ENCODE measurements at regions not wholly inside any gene's neighbourhood (a gene's known extent, or its start where the extent isn't known, plus 50 kb on each side); places are given as distances from the start of the nearest gene placed in this dataset.

DNA sequence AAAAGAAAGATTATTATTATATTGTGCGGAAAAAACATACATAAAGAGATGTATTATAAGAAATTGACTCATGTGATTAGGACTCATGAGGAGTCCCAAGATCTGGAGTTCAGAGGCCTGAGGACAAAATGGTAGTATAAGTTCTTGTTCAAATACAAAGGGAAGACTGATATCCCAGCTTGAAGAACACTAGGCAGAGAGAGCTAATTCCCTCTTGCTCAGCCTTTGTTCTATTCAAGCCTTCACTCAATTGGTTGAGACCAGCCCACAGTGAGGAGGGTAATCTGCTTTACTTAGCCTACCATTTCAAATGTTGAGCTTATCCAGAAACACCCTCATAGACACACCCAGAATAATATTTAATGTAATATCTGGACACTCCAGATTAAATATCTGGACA lies 1683.8 kb downstream of the REEP3 start:
- DNase-seq (ENCODE audit: low read depth in 2 of 2): no peak
- H3K4me3 ChIP-seq (replicated peaks in 1 of 2; ENCODE audit: low read depth in 2 of 2, low read length in 2 of 2): no peak overlapping the region
- TF ChIP-seq CTCF (IDR thresholded peaks at IDR 0.05; ENCODE audit: low read depth, low read length): no peak

DNA sequence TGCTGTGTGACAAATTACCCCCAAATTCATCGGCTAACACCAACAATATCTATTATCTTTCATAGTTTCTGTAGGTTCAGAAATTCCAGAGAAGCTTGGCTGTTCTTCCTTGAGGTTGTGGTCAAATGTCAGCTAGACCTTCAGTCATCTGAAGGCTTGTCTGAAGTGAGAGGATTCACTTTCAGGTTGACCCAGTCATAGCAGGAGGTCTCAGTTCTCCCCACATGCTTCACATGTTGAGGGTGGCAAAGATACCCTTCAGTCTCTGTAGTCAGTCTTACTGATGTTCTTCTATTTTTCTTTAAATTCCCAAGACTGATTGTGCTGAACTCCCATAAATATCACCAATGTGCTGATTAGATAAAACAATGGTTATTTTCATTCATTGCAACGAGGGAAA lies 1692.0 kb downstream of the REEP3 start:
- H3K4me3 ChIP-seq (replicated peaks in 1 of 2; ENCODE audit: low read depth in 2 of 2, low read length in 2 of 2): no peak overlapping the region
- no peak for DNase-seq (ENCODE audit: low read depth in 2 of 2)
- no peak for TF ChIP-seq CTCF (IDR thresholded peaks at IDR 0.05; ENCODE audit: low read depth, low read length)

DNA sequence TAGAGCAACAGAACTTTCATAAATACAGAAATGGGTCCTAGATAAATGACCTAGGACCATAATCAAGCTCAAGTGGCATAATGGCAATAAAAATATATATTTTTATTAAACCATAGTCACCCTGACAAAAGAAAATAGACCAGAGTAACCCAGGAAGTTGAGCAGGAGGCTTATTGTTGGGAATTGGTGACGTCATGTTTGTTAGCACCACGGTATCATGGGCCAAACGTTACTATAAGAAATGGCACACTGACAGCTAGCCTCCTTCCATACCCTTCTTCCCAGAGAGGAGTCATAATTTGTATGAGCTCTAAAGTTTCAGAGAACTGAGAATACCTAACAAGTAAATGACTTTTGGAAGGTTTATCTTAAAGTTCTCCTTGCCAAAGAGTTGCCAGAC lies 1698.2 kb downstream of the REEP3 start:
- no peak for DNase-seq (ENCODE audit: low read depth in 2 of 2)
- no peak for TF ChIP-seq CTCF (IDR thresholded peaks at IDR 0.05; ENCODE audit: low read depth, low read length)
- H3K4me3 ChIP-seq (replicated peaks in 1 of 2; ENCODE audit: low read depth in 2 of 2, low read length in 2 of 2): no peak overlapping the region

DNA sequence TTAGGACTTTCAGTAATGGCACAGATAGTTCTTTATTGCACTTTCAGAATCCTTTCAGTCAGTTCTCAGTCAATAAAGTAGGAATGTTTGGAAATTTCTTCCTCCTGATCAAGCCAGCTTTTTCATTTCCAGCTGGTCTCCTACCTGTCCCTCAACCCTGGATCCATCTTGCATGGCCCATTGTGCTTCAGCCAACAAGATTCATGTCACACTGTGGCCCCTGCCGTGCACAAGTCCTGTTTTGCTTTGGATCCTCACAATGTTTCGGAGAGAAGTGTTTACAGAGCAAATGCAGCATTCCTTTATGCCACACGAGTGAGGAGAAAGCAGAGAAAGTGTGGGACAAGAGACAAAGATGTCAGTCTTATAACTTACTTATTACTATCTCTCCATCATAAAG lies 1694.7 kb upstream of the LRRTM3 start:
- no peak for TF ChIP-seq CTCF (IDR thresholded peaks at IDR 0.05; ENCODE audit: low read depth, low read length)
- DNase-seq (ENCODE audit: low read depth in 2 of 2): no peak
- H3K4me3 ChIP-seq (replicated peaks in 1 of 2; ENCODE audit: low read depth in 2 of 2, low read length in 2 of 2): no peak overlapping the region

DNA sequence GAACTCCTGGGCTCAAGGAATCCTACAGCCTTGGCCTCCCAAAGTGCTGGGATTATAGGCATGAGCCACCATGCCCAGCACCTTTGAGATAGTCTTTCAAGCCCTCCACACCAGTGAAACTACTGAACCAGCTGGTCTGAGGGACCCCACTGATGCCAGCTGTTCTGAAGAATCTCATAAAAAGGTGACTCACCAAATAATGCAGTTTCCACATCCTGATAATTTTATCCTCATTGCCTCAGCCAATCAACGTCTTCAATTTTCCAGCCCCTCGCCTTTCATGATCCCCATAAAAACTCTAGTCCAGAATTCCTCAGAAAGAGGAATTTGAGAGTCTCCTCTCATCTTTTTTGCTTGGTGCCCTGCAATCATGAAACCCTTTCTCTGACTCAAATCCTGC lies 1691.6 kb upstream of the LRRTM3 start:
- DNase-seq (ENCODE audit: low read depth in 2 of 2): no peak
- H3K4me3 ChIP-seq (replicated peaks in 1 of 2; ENCODE audit: low read depth in 2 of 2, low read length in 2 of 2): no peak overlapping the region
- TF ChIP-seq CTCF (IDR thresholded peaks at IDR 0.05; ENCODE audit: low read depth, low read length): no peak

DNA sequence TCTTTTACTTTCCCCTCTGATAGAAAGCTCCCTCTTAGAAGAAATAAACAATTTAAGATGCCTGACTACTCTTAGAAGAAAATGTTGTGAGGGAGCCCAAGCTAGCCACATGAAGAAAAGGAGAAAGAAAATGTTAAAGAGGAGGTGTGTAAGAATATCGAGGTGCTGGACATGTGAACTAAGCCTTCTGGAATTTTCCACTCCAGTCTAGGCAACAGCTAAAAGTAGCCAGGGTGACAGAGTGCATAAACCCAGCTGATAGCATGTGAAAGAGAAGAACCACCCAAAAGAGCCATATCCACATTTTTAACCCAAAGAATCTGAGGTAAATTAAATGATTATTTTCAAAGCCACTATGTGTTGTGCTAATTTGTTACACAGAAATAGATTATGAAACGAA lies 1690.6 kb upstream of the LRRTM3 start:
- TF ChIP-seq CTCF (IDR thresholded peaks at IDR 0.05; ENCODE audit: low read depth, low read length): no peak
- DNase-seq (ENCODE audit: low read depth in 2 of 2): no peak
- no peak overlapping the region for H3K4me3 ChIP-seq (replicated peaks in 1 of 2; ENCODE audit: low read depth in 2 of 2, low read length in 2 of 2)

GRCh38 chr10:65235846-65236245 lies 1690.0 kb upstream of the LRRTM3 start:
- no peak for TF ChIP-seq CTCF (IDR thresholded peaks at IDR 0.05; ENCODE audit: low read depth, low read length)
- no peak overlapping the region for H3K4me3 ChIP-seq (replicated peaks in 1 of 2; ENCODE audit: low read depth in 2 of 2, low read length in 2 of 2)
- DNase-seq (ENCODE audit: low read depth in 2 of 2): no peak
